Renal cortex interstitium (tissue), 11 donors: ENCODE measurements at regions not wholly inside any gene's neighbourhood (a gene's known extent, or its start where the extent isn't known, plus 50 kb on each side); places are given as distances from the start of the nearest gene placed in this dataset.

Experiments used
- DNase-seq, 11 donors: peaks; one replicate each; pipeline ENCODE4 v3.0.0-alpha.2; 2013; ENCODE audit warnings: low read depth in 9 of 11, low spot score in 4 of 11; ENCODE audit errors: extremely low read depth in 1 of 11

DNA sequence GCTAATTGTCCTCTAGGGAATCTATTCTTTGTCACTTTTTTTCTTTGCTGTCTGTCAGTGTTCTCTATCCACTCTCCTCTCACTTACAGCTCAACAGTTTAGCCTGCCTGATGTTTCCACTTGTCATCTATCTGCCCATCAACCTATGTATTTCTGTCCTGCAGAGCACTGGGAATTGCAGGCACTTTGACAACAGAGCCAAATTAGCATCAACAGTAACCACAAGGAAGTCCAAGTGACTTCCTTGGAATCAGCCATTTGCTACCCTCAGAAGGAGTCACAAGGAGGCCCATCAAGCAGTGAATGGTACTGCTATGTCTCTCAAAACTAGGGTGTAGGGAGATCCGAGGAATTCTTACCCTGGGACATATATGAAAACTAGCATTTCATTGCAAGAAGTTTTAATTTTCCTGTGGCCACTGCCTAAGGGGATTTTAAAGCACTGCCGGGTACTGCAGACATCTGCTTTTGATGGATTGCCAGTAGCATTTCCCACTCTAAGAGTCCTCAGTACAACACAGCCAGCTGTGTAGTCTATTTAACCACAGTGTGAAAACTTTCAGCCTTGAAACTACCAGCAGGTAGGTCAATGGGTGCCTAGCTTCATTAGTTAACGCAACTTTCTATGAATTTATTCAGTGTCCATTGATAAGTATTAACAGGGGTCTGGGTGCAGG, 898.8 kb downstream of the NTRK3 start:
- DNase-seq, result no peak

DNA sequence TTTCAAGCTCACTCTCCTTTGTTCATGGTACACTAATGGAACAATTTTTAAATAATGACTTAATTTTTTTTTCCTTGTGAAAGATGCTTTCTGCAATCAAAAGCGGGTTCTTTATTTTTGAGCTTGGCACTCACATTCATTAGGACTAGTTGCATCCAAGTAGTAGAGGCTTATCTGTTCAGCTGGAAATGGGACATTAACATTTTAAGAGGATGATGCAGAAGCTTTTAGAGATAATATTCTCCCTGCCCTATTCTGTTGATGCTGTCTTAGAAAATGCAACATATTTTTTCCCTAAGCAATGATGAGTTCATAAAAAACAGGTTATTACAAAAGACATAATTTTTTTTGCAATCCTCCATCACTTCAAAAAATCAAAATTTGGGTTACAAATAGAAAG, 900.6 kb downstream of the NTRK3 start:
- no peak for DNase-seq

DNA sequence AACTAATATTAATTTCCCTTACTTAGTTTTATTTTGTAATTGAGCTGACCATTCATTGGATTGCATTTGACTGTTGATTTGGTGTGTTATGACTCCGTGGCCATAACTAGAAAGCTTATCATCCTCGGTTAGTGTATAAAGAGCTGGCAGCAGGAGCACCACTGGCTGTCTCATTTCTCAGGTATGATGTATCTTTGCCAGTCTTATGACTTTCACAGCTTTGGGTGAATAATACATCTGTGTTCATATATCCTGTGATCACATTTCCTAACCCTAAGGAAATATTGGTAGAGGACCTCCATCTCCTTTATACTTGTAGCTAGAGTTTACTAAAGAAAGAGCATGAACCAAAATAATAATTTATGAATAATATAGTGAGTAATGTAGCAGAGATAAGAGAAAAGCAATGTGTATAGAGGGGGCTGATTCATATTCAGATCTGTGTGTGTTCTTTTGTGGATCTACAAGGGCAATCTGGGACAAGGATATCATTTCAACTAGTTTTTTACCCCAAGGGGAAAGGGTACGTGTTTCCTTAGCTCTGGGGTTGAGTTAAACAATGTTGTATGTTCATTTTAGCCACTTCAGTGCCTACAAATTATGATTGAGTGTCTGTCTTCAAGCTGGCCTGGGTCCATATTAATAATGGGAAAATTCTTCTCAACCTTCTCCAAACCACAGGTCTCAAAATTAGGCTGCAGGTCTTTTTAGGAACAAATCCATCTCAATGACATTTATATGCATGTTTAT, 901.7 kb downstream of the NTRK3 start:
- DNase-seq, result no peak

- DNase-seq, result no peak
These were observed 907.4 kb downstream of the NTRK3 start for GRCh38 chr15:87349181-87349580.

GRCh38 chr15:87348746-87349145, 907.8 kb downstream of the NTRK3 start:
- DNase-seq, result no peak

DNA sequence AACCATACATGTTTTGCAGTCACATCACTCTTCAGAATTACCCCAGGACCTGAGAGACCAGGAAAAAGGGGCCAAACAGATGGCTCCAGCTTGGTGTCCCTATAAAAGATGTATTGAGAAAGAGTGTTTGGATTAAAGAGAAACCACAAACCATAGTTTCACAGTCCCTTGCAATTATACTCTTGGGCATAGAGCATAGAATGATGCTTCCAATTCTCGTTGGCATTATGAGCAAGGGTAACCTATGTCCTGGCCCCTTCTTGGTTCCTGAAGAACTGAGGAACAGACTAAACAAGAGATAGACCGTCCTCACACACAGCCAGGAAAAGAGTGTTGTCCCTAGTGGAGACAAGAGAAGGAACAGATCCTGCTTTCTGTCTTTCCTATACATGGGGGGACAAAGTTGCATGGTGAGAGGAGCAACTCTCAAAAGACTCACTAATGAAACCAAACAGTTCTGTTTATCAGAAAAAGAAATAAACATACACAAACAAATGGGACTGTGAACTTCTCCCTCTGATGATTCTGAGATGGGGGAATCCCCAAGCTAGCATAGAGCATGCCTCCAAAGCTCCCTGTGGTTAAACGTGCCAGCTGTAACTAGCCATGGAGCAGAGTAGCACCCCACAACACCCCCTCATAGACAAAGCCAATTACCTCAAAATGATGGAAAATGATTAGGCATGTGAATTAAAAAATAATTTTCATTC, 908.6 kb downstream of the NTRK3 start:
- DNase-seq, result no peak

GRCh38 chr15:87345961-87346360, 910.6 kb downstream of the NTRK3 start:
- no peak for DNase-seq

- DNase-seq, result no peak
These were observed 912.6 kb downstream of the NTRK3 start for GRCh38 chr15:87343966-87344365.

- DNase-seq, result no peak
These were observed 916.2 kb downstream of the NTRK3 start for GRCh38 chr15:87340370-87340769.

DNA sequence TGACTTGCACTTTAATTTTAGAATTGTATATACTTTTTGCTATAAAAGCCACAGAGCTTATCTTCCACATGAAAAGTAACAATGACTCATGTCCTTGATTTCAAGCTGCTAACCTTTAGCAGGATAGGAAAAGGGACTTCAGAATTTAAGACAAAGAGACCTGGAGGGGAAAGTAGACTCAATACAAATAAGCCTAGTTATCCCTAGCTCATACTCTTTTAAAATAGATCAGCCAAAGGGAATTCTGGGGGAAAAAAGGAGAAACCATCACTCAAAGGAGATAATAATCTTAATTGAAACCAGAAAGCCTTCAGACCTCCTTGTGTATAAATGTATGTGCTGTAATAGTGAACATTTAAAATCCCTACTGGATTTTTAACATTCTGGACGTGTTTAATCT, 930.3 kb downstream of the NTRK3 start:
- no peak for DNase-seq

DNA sequence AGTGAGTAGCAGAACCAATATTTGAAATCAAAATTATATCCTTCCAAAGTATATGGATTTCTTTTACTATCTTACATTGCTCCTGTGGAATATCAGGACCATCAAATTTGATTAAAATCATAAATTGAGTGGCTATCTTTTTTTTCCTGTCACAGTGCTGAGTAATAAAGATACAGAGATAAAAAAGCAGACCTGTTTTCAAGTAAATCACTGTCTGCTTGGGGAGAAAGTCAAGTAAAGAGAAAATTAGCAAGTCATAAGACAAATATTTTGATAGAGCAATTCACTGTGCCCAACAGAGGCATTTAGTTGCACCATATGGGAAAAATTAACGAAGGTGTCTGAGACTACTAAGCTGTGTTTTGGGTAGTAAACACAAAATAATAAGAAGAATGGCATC, 933.7 kb downstream of the NTRK3 start:
- no peak for DNase-seq

DNA sequence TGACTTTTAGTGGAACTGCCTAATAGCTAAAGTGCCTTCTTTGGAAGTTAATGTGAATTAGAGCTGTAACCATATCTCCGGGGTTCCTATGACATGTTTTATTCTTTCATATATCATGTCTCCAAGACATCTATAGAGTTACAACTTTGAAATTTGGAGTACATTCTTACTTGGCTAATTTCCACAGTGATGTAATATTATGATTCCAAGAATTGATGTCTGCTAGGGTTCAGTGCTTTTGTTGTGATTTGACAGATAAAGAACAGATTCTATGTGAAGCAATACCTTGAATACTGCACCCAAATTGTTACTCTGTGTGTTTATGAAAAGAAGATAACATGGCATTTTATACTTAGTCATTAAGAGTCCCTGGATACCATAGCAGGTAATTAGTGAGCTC, 934.3 kb downstream of the NTRK3 start:
- no peak for DNase-seq

DNA sequence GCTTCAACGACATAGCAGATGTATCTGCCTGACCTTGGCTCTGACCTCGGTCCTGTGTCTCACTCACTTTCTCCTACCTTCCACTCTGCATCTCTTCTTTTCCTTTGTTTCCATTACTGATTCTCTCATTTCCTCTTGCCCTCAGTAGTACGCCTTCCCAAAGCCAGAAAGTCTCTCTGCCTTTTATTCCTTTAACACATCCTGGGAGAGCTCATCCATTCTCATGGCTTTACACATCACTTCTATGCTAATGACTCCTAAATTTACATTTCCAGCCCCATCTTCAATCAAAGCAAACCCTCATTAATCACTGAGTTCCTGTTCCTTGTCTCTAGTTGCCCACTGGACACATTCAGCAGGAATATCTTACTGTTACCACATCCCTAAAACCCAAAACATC, 938.6 kb downstream of the NTRK3 start:
- no peak for DNase-seq

DNA sequence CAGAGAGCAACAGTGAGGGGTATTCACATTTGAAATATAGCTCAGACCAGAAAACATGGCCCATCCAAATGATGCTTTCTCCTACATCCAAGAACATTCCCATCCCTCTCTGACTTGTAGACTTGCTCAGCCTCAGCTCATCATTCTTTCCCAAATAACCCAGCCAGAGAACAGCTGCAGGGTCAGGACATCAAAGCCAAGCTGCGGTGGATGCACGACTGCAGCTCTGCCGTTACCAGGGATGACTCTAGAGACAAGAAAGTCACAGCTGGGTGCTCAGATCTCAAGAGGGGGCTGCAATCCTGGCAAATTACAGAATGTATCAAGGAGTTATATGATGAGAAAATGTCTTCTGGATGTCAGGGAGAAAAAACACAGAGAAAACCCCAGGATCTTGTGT, 944.3 kb downstream of the NTRK3 start:
- no peak for DNase-seq

GRCh38 chr15:87300146-87300545, 956.4 kb downstream of the NTRK3 start:
- DNase-seq, result no peak

- DNase-seq, result no peak
These were observed 961.7 kb downstream of the NTRK3 start for GRCh38 chr15:87294854-87295253.

DNA sequence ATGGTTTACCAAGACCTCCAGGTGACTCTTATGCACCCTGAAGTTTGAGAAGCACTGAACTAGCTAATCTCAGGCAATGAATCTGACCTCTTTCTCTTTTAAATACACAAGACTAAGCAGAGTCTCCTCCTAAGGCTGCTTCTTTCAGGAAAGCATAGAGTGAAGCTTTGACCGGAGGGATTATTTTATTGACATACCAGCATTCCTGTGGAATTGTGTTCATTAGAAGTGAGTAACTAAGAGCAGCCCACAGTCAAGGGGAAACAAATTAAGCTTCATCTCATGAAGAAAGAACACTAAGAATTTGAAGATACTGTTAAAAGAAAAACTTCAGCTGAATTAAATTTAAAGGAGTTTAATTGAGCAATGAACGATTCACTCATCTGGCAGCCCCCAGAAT, 963.5 kb downstream of the NTRK3 start:
- no peak for DNase-seq

DNA sequence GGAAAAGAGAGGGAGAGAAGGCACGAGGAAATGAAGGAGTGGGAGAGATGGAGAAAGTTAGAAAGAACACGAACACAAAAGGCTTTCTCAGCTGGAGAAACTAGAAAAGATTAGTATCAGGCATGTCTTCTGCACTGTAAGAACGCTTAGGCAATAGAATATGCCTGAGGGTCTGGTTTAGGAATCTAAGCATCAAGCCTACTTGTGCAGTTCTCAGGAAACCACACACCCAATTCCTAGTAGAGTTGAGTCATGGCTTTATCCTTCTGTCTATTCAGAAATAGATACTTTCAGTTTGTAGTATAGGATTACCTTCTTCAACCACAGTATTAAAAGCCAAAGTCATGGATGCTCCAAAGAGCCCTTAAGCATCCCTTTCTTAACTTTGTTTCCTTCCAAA, 969.4 kb downstream of the NTRK3 start:
- no peak for DNase-seq

- DNase-seq, result no peak
These were observed 987.0 kb downstream of the NTRK3 start for GRCh38 chr15:87269566-87269965.

GRCh38 chr15:87268675-87269074, 987.9 kb downstream of the NTRK3 start:
- DNase-seq, result no peak
